ENCODE measurements at regions not wholly inside any gene's neighbourhood (a gene's known extent, or its start where the extent isn't known, plus 50 kb on each side); places are given as distances from the start of the nearest gene placed in this dataset.

- H3K4ac ChIP-seq (ENCODE audit: low read depth, low read length), result peak overlapping the region; percentile 98
- peak overlapping the region; percentile 100 for H2BK120ac ChIP-seq (ENCODE audit: low read depth, low read length)
- peak overlapping the region; percentile 99 for H3K18ac ChIP-seq (ENCODE audit: low read depth, low read length)
- H2BK20ac ChIP-seq (ENCODE audit: low read depth, low read length), result peak overlapping the region; percentile 100
- peak overlapping the region; percentile 98 for H2BK5ac ChIP-seq (ENCODE audit: low read depth, low read length, poor library complexity, severe bottlenecking)
- H4K8ac ChIP-seq (ENCODE audit: low read depth in 2 of 2, low read length in 2 of 2), result peak overlapping the region; percentile 84 to 95
- BruUV-seq (replicated peaks), result TSS peak; percentile 85
- peak overlapping the region; percentile 83 for H3K9ac ChIP-seq (ENCODE audit: low read depth, low read length)
- peak overlapping the region; percentile 99 for H3K27ac ChIP-seq (ENCODE audit: insufficient read depth, low read length)
- peaks cover 4 to 13% of the 10 kb centered on the region in 2 experiments; a peak in 2 of 4 replicates for H3K79me1 ChIP-seq (ENCODE audit: low read depth in 1 of 2, low read length in 2 of 2)
- dilution Hi-C loops (cut with HindIII; ENCODE audit: low sequenced_read_pairs, unreplicated experiment) (no loop called here), intact Hi-C loops (cut with micrococcal nuclease) (loop anchor here (2.0 kb wide), 1 partner anchor 42 kb away; no protein-coding TSS in a partner anchor), in situ Hi-C loops (cut with MboI; ENCODE audit: low sequenced_read_pairs) (no loop called here)
- no peak for TF ChIP-seq MAFK (IDR thresholded peaks at IDR 0.05; ENCODE audit: low read depth, low read length)
- TF ChIP-seq USF2 (IDR thresholded peaks at IDR 0.05; ENCODE audit: low read depth, low read length), result no peak
- no peak for TF ChIP-seq CHD1 (IDR thresholded peaks at IDR 0.05; ENCODE audit: low read depth, low read length)
- no peak for TF ChIP-seq POLR2A (IDR thresholded peaks at IDR 0.05; ENCODE audit: low read depth, low read length)
- no peak for TF ChIP-seq MXI1 (IDR thresholded peaks at IDR 0.05; ENCODE audit: borderline replicate concordance, low read depth, low read length)
- TF ChIP-seq NFE2L2 (IDR thresholded peaks at IDR 0.05; ENCODE audit: low read depth, low read length), result no peak
- no peak for TF ChIP-seq RAD21 (IDR thresholded peaks at IDR 0.05; ENCODE audit: low read length)
- no peak for TF ChIP-seq CTCF (conservative IDR thresholded peaks at IDR 0.05; ENCODE audit: low read depth, low read length)
- TF ChIP-seq, protein P1, sequence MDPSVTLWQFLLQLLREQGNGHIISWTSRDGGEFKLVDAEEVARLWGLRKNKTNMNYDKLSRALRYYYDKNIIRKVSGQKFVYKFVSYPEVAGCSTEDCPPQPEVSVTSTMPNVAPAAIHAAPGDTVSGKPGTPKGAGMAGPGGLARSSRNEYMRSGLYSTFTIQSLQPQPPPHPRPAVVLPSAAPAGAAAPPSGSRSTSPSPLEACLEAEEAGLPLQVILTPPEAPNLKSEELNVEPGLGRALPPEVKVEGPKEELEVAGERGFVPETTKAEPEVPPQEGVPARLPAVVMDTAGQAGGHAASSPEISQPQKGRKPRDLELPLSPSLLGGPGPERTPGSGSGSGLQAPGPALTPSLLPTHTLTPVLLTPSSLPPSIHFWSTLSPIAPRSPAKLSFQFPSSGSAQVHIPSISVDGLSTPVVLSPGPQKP (IDR thresholded peaks at IDR 0.05; ENCODE audit: borderline replicate concordance, low read depth, low read length), result no peak
- no peak for TF ChIP-seq MAZ (IDR thresholded peaks at IDR 0.05; ENCODE audit: borderline replicate concordance, low read depth, low read length)
- no peak for TF ChIP-seq SMC3 (IDR thresholded peaks at IDR 0.05; ENCODE audit: low read depth, low read length)
- TF ChIP-seq CEBPB (IDR thresholded peaks at IDR 0.05; ENCODE audit: low read depth, low read length), result no peak
- TF ChIP-seq BHLHE40 (IDR thresholded peaks at IDR 0.05; ENCODE audit: low read depth, low read length), result no peak
- TF ChIP-seq FOS (IDR thresholded peaks at IDR 0.05; ENCODE audit: low read depth, low read length), result no peak
- TF ChIP-seq RCOR1 (IDR thresholded peaks at IDR 0.05; ENCODE audit: insufficient replicate concordance, low read length), result no peak
- no peak for TF ChIP-seq RFX5 (IDR thresholded peaks at IDR 0.05; ENCODE audit: low read depth, low read length)
- peak overlapping the region; percentile 100 for H4K5ac ChIP-seq (ENCODE audit: low read depth, low read length)
- H2AK9ac ChIP-seq (replicated peaks; ENCODE audit: low read depth, low read length, poor library complexity), result peak overlapping the region; percentile 80
- no peak for ATAC-seq (ENCODE audit: low read depth)
- DNase-seq, result peak; percentile 28
- peak overlapping the region; percentile 99 for H3K14ac ChIP-seq (replicated peaks; ENCODE audit: low read depth, low read length)
- H3K36me3 ChIP-seq (ENCODE audit: control insufficient read depth, insufficient read depth, low read length), result no peaks in the 10 kb centered on the region
- no peaks in the 10 kb centered on the region for H4K20me1 ChIP-seq (ENCODE audit: insufficient read depth, low read length)
- no CpG with 5 or more reads among the region's 5 CpGs for WGBS, 2 experiments (ENCODE audit: extremely low coverage in 2 of 2, insufficient read length in 1 of 2)
- no peaks in the 10 kb centered on the region for H3K9me1 ChIP-seq (ENCODE audit: insufficient read depth, low read length)
- peak overlapping the region; percentile 98 for H3K23ac ChIP-seq (ENCODE audit: low read depth, low read length)
- POLR2A ChIA-PET (ENCODE audit: unreplicated experiment), result interaction anchor here (1.5 kb wide), 1 partner anchor 59 kb away, joined by 7 read pairs; no protein-coding TSS in a partner anchor
- H2AFZ ChIP-seq (replicated peaks; ENCODE audit: low read length, poor library complexity), result peak overlapping the region; percentile 61
- CTCF ChIA-PET, result no interaction called here
- H4K91ac ChIP-seq (ENCODE audit: insufficient read depth, low read depth, low read length), result peak overlapping the region; percentile 98
- peak overlapping the region; percentile 21; the same call in 1 of the 2 replicates for H3K4me3 ChIP-seq (ENCODE audit: insufficient read depth, low read depth, low read length)
- peak overlapping the region; percentile 98 for H2AK5ac ChIP-seq (ENCODE audit: low read depth, low read length)
- peak overlapping the region; percentile 96 for H3K56ac ChIP-seq (ENCODE audit: extremely low read depth, insufficient read depth, low read length)
- H3K4me1 ChIP-seq (ENCODE audit: control insufficient read depth, insufficient read depth, low read length), result peaks cover 13% of the 10 kb centered on the region
- peak overlapping the region; percentile 86 for H2BK15ac ChIP-seq (ENCODE audit: low read depth, low read length)
- H3K27me3 ChIP-seq (ENCODE audit: control insufficient read depth, insufficient read depth, low read length), result no peaks in the 10 kb centered on the region
- no peaks in the 10 kb centered on the region for H3K9me3 ChIP-seq (ENCODE audit: control insufficient read depth, insufficient read depth, low read length)
- peak overlapping the region; percentile 93; the same call in 1 of the 2 replicates for H3K4me2 ChIP-seq (ENCODE audit: low read depth, low read length)
Measured at GRCh38 chrX:45711231-45711630, 510.6 kb upstream of the DIPK2B start.

Data from IMR-90 (cell line).